Testis (tissue), 2 donors: ENCODE measurements at regions not wholly inside any gene's neighbourhood (a gene's known extent, or its start where the extent isn't known, plus 50 kb on each side); places are given as distances from the start of the nearest gene placed in this dataset.

Experiments
- CTCF ChIP-seq, 3 experiments: fragments of 450-650 bp in 2 of 3; fragments of 200-600 bp in 1 of 3; sonication (generic) in 1 of 3; IDR thresholded peaks; one replicate each; pipeline ENCODE4 v1.5.1; 2016 to 2019; ENCODE audit warnings: antibody characterized with exemption in 3 of 3, mild to moderate bottlenecking in 2 of 3, moderate library complexity in 1 of 3
- POLR2A ChIP-seq: fragments of 450-650 bp; IDR thresholded peaks from one replicate; pipeline ENCODE4 v1.6.1; 2017; ENCODE audit warnings: antibody characterized with exemption, mild to moderate bottlenecking, moderate library complexity

GRCh38 chr18:1571206-1571605 is 666.5 kb downstream of the ADCYAP1 start:
- TF ChIP-seq CTCF (IDR thresholded peaks at IDR 0.05) (no peak), POLR2A (no peak)
